OCI-LY7 (cell line): ENCODE measurements at regions not wholly inside any gene's neighbourhood (a gene's known extent, or its start where the extent isn't known, plus 50 kb on each side); places are given as distances from the start of the nearest gene placed in this dataset.

Source experiments
- BruUV-seq: library from RNA; stranded (reverse); fragments of 400-500 nt; replicated peaks from 2 replicates; lab custom pipeline; 2021; lab: Mats Ljungman, UMichigan
- CTCF ChIA-PET: fragments of 300-600 bp; sonication (Branson Sonifier 250); formaldehyde crosslinking; loops from one replicate; lab custom pipeline; 2022; ENCODE audit warnings: antibody characterized with exemption; ENCODE audit not compliant: unreplicated experiment; lab: Charles Lee
- POLR2A ChIA-PET: fragments of 300-600 bp; sonication (Branson Sonifier 250); formaldehyde crosslinking; loops from one replicate; lab custom pipeline; 2022; ENCODE audit warnings: antibody characterized with exemption; lab: Charles Lee
- DNase-seq: peaks from one replicate; pipeline ENCODE4 v3.0.0-alpha.2; 2015; ENCODE audit warnings: low spot score
- H2AFZ ChIP-seq: fragments of 200-600 bp; sonication (generic), shearing (Covaris generic); 2 replicates; pipeline ENCODE4 v1.6.1; 2014; ENCODE audit warnings: mild to moderate bottlenecking, antibody characterized with exemption, low read length, moderate library complexity
- H3K27ac ChIP-seq: fragments of 200-600 bp; sonication (generic); 2 replicates; pipeline ENCODE4 v1.5.1; 2014; ENCODE audit warnings: mixed run types, low read depth, mild to moderate bottlenecking, moderate library complexity, low read length, inconsistent platforms; ENCODE audit not compliant: poor library complexity, severe bottlenecking
- H3K36me3 ChIP-seq: fragments of 200-600 bp; sonication (generic); 2 replicates; pipeline ENCODE4 v1.6.1; 2014; ENCODE audit warnings: mild to moderate bottlenecking, antibody characterized with exemption, low read length, moderate library complexity, mixed read lengths; ENCODE audit not compliant: insufficient read depth
- H3K4me1 ChIP-seq: fragments of 200-600 bp; sonication (generic); 2 replicates; pipeline ENCODE4 v1.5.1; 2014; ENCODE audit warnings: mild to moderate bottlenecking, low read length; ENCODE audit not compliant: insufficient read depth, poor library complexity, severe bottlenecking
- H3K4me2 ChIP-seq: fragments of 200-600 bp; sonication (generic); 2 replicates; pipeline ENCODE4 v1.6.1; 2014; ENCODE audit warnings: mild to moderate bottlenecking, low read length
- H3K4me3 ChIP-seq: fragments of 200-600 bp; sonication (generic); 2 replicates; pipeline ENCODE4 v1.5.1; 2014; ENCODE audit warnings: mild to moderate bottlenecking, low read depth, low read length; ENCODE audit not compliant: poor library complexity, severe bottlenecking
- H3K79me2 ChIP-seq: fragments of 200-600 bp; sonication (generic); 2 replicates; pipeline ENCODE4 v1.6.1; 2016; ENCODE audit warnings: low read depth, mild to moderate bottlenecking, low read length, moderate library complexity, mixed read lengths; ENCODE audit not compliant: insufficient read depth
- H3K9me2 ChIP-seq: fragments of 200-600 bp; sonication (generic); 2 replicates; pipeline ENCODE4 v1.6.1; 2016; ENCODE audit warnings: mild to moderate bottlenecking, low read length, mixed read lengths; ENCODE audit not compliant: insufficient read depth
- H3K9me3 ChIP-seq: fragments of 200-600 bp; sonication (generic); 2 replicates; pipeline ENCODE4 v1.6.1; 2014; ENCODE audit warnings: mild to moderate bottlenecking, mixed run types, low read length, mixed read lengths
- H4K20me1 ChIP-seq: fragments of 200-600 bp; sonication (generic); 2 replicates; pipeline ENCODE4 v1.6.1; 2014; ENCODE audit warnings: mild to moderate bottlenecking, antibody characterized with exemption, low read length, moderate library complexity, mixed read lengths; ENCODE audit not compliant: insufficient read depth
- EZH2phosphoT487 ChIP-seq: fragments of 200-600 bp; sonication (generic); IDR thresholded peaks from 2 replicates; pipeline ENCODE4 v1.6.1; 2018; ENCODE audit warnings: low read depth, borderline replicate concordance, mild to moderate bottlenecking, mixed run types, antibody characterized with exemption, low read length, moderate library complexity, mixed read lengths
- intact Hi-C: fragments of 100-400 bp; cut with micrococcal nuclease; formaldehyde crosslinking; loops from one replicate; pipeline ENCODE4 v1.10.0; 2022; ENCODE audit not compliant: unreplicated experiment
- TF ChIP-seq, protein P1 (sequence below): fragments of 200-600 bp; sonication (generic); conservative IDR thresholded peaks from 2 replicates; pipeline ENCODE4 v1.5.1; 2014; ENCODE audit warnings: mild to moderate bottlenecking, antibody characterized with exemption, low read length, moderate library complexity, mixed read lengths

DNA sequence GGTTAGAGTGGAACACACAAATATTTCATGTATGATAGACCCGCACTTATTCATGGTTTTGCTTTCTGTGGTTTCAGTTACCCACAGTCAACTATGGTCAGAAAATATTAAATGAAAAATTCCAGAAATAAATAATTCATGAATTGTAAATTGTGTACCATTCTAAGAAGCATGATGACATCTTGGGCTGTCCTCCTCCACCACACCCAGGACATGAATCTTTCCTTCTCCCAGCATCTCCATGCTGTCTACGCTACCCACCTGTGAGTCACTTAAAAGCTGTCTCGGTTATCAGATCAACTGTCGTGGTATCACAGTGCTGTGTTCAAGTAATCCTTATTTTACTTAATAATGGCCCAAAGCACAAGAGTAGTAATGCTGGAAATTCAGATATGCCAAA lies 419.6 kb upstream of the NRP1 start:
- ChIA-PET POLR2A (interaction anchor here (0.6 kb wide), 1 partner anchor 427 kb away, joined by 3 read pairs; no protein-coding TSS in a partner anchor), CTCF (no interaction called here)
- Histone ChIP-seq H2AFZ (no peak overlapping the region), H3K4me3 (no peak overlapping the region), H3K27ac (no peak overlapping the region), H3K4me1 (no peaks in the 10 kb centered on the region), H3K4me2 (no peak overlapping the region), H3K36me3 (no peaks in the 10 kb centered on the region), H3K9me3 (no peaks in the 10 kb centered on the region), H4K20me1 (no peaks in the 10 kb centered on the region), H3K79me2 (no peaks in the 10 kb centered on the region), H3K9me2 (no peaks in the 10 kb centered on the region)
- intact Hi-C loops = no loop called here
- BruUV-seq = no TSS peak
- TF ChIP-seq, protein P1, sequence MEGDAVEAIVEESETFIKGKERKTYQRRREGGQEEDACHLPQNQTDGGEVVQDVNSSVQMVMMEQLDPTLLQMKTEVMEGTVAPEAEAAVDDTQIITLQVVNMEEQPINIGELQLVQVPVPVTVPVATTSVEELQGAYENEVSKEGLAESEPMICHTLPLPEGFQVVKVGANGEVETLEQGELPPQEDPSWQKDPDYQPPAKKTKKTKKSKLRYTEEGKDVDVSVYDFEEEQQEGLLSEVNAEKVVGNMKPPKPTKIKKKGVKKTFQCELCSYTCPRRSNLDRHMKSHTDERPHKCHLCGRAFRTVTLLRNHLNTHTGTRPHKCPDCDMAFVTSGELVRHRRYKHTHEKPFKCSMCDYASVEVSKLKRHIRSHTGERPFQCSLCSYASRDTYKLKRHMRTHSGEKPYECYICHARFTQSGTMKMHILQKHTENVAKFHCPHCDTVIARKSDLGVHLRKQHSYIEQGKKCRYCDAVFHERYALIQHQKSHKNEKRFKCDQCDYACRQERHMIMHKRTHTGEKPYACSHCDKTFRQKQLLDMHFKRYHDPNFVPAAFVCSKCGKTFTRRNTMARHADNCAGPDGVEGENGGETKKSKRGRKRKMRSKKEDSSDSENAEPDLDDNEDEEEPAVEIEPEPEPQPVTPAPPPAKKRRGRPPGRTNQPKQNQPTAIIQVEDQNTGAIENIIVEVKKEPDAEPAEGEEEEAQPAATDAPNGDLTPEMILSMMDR = no peak
- TF ChIP-seq EZH2phosphoT487 = no peak
- no peak for DNase-seq

DNA sequence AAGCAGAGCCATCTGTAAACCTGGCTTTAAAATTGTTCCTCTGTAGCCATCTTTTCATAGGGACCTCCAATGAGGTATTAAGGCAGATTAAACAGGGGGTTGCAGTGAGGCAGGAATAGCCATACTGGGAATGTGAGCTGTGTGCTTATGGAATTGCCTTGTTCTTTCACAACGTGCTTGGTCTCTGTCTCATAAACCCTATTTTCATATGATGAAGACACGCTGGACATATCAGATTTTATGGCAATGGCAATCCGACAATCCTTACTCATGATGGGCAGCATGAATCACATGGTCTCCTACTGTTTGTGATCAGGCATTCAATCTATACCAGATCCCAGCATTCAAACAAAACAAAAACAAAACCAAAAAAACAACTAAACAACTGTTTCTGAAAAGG lies 418.9 kb upstream of the NRP1 start:
- H3K4me3 ChIP-seq = no peak overlapping the region
- no peaks in the 10 kb centered on the region for H3K79me2 ChIP-seq
- CTCF ChIA-PET = no interaction called here
- no peaks in the 10 kb centered on the region for H3K4me1 ChIP-seq
- no peaks in the 10 kb centered on the region for H3K9me3 ChIP-seq
- POLR2A ChIA-PET = no interaction called here
- no peaks in the 10 kb centered on the region for H4K20me1 ChIP-seq
- TF ChIP-seq EZH2phosphoT487 = no peak
- TF ChIP-seq, protein P1 = no peak
- no peak for DNase-seq
- intact Hi-C loops = no loop called here
- H2AFZ ChIP-seq = no peak overlapping the region
- H3K27ac ChIP-seq = no peak overlapping the region
- no TSS peak for BruUV-seq
- H3K36me3 ChIP-seq = no peaks in the 10 kb centered on the region
- no peak overlapping the region for H3K4me2 ChIP-seq
- no peaks in the 10 kb centered on the region for H3K9me2 ChIP-seq

DNA sequence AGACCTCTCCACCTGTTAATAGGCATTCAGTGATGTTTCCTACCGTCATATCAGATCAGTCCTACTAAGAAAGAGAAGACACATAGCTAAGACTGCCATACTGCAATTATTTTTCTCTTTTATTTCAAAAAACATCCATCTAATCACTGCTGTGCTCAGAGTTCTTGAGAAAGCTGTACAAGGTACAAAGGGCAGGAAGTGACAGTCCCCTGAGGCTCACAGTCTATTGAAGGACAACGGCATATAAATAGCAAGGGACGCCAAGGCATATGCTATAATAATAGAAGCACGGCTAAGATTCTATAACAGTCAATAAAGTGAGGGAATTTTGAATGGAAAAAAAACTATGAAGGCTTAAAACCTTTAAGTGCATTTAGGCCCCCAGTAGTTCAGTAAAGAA lies 415.3 kb upstream of the NRP1 start:
- POLR2A ChIA-PET = no interaction called here

More for the DNA sequence above, 415.3 kb upstream of the NRP1 start:
- Histone ChIP-seq H3K79me2 (no peaks in the 10 kb centered on the region), H3K36me3 (no peaks in the 10 kb centered on the region), H3K4me1 (no peaks in the 10 kb centered on the region), H3K4me2 (no peak overlapping the region), H3K27ac (no peak overlapping the region), H3K9me3 (no peaks in the 10 kb centered on the region), H4K20me1 (no peaks in the 10 kb centered on the region), H3K4me3 (no peak overlapping the region), H2AFZ (no peak overlapping the region), H3K9me2 (no peaks in the 10 kb centered on the region)
- intact Hi-C loops = no loop called here
- CTCF ChIA-PET = no interaction called here
- no peak for DNase-seq
- no TSS peak for BruUV-seq
- TF ChIP-seq, protein P1 = no peak
